ENCODE measurements at regions not wholly inside any gene's neighbourhood (a gene's known extent, or its start where the extent isn't known, plus 50 kb on each side); places are given as distances from the start of the nearest gene placed in this dataset.

GRCh38 chr12:85516039-85516438, 236.0 kb downstream of the ALX1 start:
- Histone ChIP-seq H3K4me3 (no peak overlapping the region), H3K79me2 (ENCODE audit: low read depth) (no peaks in the 10 kb centered on the region), H3K4me2 (no peak overlapping the region), H4K20me1 (ENCODE audit: low read depth) (no peaks in the 10 kb centered on the region), H2AFZ (replicated peaks) (no peak overlapping the region), H3F3A (ENCODE audit: low read depth) (no peaks in the 10 kb centered on the region), H3K27me3 (no peaks in the 10 kb centered on the region), H3K4me1 (peaks cover 5% of the 10 kb centered on the region), H3K9me3 (ENCODE audit: low read depth) (no peaks in the 10 kb centered on the region), H3K9ac (no peak overlapping the region), H3K36me3 (no peaks in the 10 kb centered on the region), H3K27ac (no peak overlapping the region)
- Mint-ChIP-seq H3K4me3 (no peak overlapping the region), H3K4me1 (no peaks in the 10 kb centered on the region), H3K36me3 (no peaks in the 10 kb centered on the region), H3K27me3 (ENCODE audit: insufficient read depth, low read depth) (no peaks in the 10 kb centered on the region), H3K27ac (no peak overlapping the region), H3K9me3 (no peaks in the 10 kb centered on the region)
- TF ChIP-seq EZH2 (IDR thresholded peaks at IDR 0.05) (no peak), CTCF (IDR thresholded peaks at IDR 0.05) (no peak)
- no peak for DNase-seq (ENCODE audit: low spot score)

GRCh38 chr12:85516667-85517325, 236.8 kb downstream of the ALX1 start:
- no peak for TF ChIP-seq EZH2phosphoT487 (IDR thresholded peaks at IDR 0.05)
- no peak for TF ChIP-seq EZH2 (IDR thresholded peaks at IDR 0.05)
- no peak for TF ChIP-seq CTCF (IDR thresholded peaks at IDR 0.05)
- Mint-ChIP-seq H3K27ac (no peak overlapping the region), H3K4me1 (no peaks in the 10 kb centered on the region), H3K4me3 (no peak overlapping the region), H3K27me3 (ENCODE audit: insufficient read depth, low read depth) (no peaks in the 10 kb centered on the region), H3K36me3 (no peaks in the 10 kb centered on the region), H3K9me3 (no peaks in the 10 kb centered on the region)
- H3K4me3 ChIP-seq: no peak overlapping the region
- H3K27ac ChIP-seq: no peak overlapping the region
- no peaks in the 10 kb centered on the region for H3K36me3 ChIP-seq
- H4K20me1 ChIP-seq (ENCODE audit: low read depth): no peaks in the 10 kb centered on the region
- no peaks in the 10 kb centered on the region for H3K79me2 ChIP-seq (ENCODE audit: low read depth)
- no peaks in the 10 kb centered on the region for H3K27me3 ChIP-seq
- H3K4me1 ChIP-seq: peaks cover 5% of the 10 kb centered on the region
- H3K9me3 ChIP-seq (ENCODE audit: low read depth): no peaks in the 10 kb centered on the region
- no peaks in the 10 kb centered on the region for H3F3A ChIP-seq (ENCODE audit: low read depth)
- no peak for DNase-seq (ENCODE audit: low spot score)
- H2AFZ ChIP-seq (replicated peaks): no peak overlapping the region
- no peak overlapping the region for H3K4me2 ChIP-seq
- H3K9ac ChIP-seq: no peak overlapping the region

- Mint-ChIP-seq H3K4me3 (no peak overlapping the region), H3K27ac (no peak overlapping the region), H3K9me3 (no peaks in the 10 kb centered on the region), H3K27me3 (ENCODE audit: insufficient read depth, low read depth) (no peaks in the 10 kb centered on the region), H3K36me3 (no peaks in the 10 kb centered on the region), H3K4me1 (no peaks in the 10 kb centered on the region)
- Histone ChIP-seq H3K79me2 (ENCODE audit: low read depth) (no peaks in the 10 kb centered on the region), H3K9me3 (ENCODE audit: low read depth) (no peaks in the 10 kb centered on the region), H3F3A (ENCODE audit: low read depth) (no peaks in the 10 kb centered on the region), H3K4me3 (no peak overlapping the region), H3K27me3 (no peaks in the 10 kb centered on the region), H3K36me3 (no peaks in the 10 kb centered on the region), H2AFZ (replicated peaks) (no peak overlapping the region), H3K27ac (no peak overlapping the region), H3K9ac (no peak overlapping the region), H4K20me1 (ENCODE audit: low read depth) (no peaks in the 10 kb centered on the region), H3K4me2 (no peak overlapping the region), H3K4me1 (peaks cover 5% of the 10 kb centered on the region)
- TF ChIP-seq CTCF (IDR thresholded peaks at IDR 0.05): no peak
- no peak for TF ChIP-seq EZH2 (IDR thresholded peaks at IDR 0.05)
- no peak for TF ChIP-seq EZH2phosphoT487 (IDR thresholded peaks at IDR 0.05)
- DNase-seq (ENCODE audit: low spot score): peak; percentile 1
Observed at GRCh38 chr12:85519163-85519562, 239.1 kb downstream of the ALX1 start.

Measured in neural progenitor cell (in vitro differentiated cells).